CD14-positive monocyte (primary cell): ENCODE measurements at regions not wholly inside any gene's neighbourhood (a gene's known extent, or its start where the extent isn't known, plus 50 kb on each side); places are given as distances from the start of the nearest gene placed in this dataset.

Experiments used
- DNase-seq, 3 donors: peaks; one replicate each; pipeline ENCODE4 v3.0.0-alpha.2; 2011 to 2022
- H2AFZ ChIP-seq: 2 replicates; pipeline ENCODE4 v1.6.0; 2012; ENCODE audit warnings: mild to moderate bottlenecking, low read depth, low read length, inconsistent platforms; ENCODE audit not compliant: insufficient read depth, poor library complexity, severe bottlenecking
- H3K27ac ChIP-seq, 2 donors: 1 replicate in 1 of 2; 2 replicates in 1 of 2; pipeline ENCODE4 v1.5.1; 2012 to 2013; ENCODE audit warnings: low read length in 2 of 2, control low read depth in 1 of 2, inconsistent platforms in 1 of 2, low read depth in 1 of 2, mild to moderate bottlenecking in 1 of 2
- H3K27me3 ChIP-seq, 2 donors: one replicate each; pipeline versions ENCODE4 v1.6.0 to v1.6.1; 2011 to 2013; ENCODE audit warnings: low read length in 2 of 2; ENCODE audit not compliant: control insufficient read depth in 2 of 2, insufficient read depth in 2 of 2
- H3K36me3 ChIP-seq, 2 donors: replicated peaks in 1 of 2; 1 replicate in 1 of 2; 2 replicates in 1 of 2; pipeline versions ENCODE4 v1.5.1 to v1.6.1; 2012 to 2013; ENCODE audit warnings: low read length in 2 of 2, control low read depth in 1 of 2, inconsistent platforms in 1 of 2, mild to moderate bottlenecking in 1 of 2; ENCODE audit not compliant: insufficient read depth in 2 of 2, control insufficient read depth in 1 of 2
- H3K4me1 ChIP-seq, 2 donors: 1 replicate in 1 of 2; 2 replicates in 1 of 2; pipeline versions ENCODE4 v1.5.1 to v1.6.1; 2012 to 2013; ENCODE audit warnings: low read length in 2 of 2, control low read depth in 1 of 2, inconsistent platforms in 1 of 2, mild to moderate bottlenecking in 1 of 2, moderate library complexity in 1 of 2; ENCODE audit not compliant: insufficient read depth in 2 of 2, control insufficient read depth in 1 of 2
- H3K4me2 ChIP-seq: replicated peaks from 2 replicates; pipeline ENCODE3; 2012; ENCODE audit warnings: low read length, moderate library complexity, mild to moderate bottlenecking; ENCODE audit not compliant: poor library complexity, severe bottlenecking; ENCODE audit errors: extremely low read depth
- H3K4me3 ChIP-seq, 3 experiments: fragments of 200-600 bp in 1 of 3; sonication (generic) in 1 of 3; replicated peaks in 1 of 3; 1 replicate in 2 of 3; 2 replicates in 1 of 3; pipeline ENCODE4 v1.5.1; 2011 to 2013; ENCODE audit warnings: low read length in 3 of 3, mild to moderate bottlenecking in 3 of 3, control low read depth in 2 of 3, low read depth in 2 of 3, inconsistent platforms in 1 of 3, moderate library complexity in 1 of 3
- H3K79me2 ChIP-seq: 2 replicates; pipeline ENCODE4 v1.6.0; 2012; ENCODE audit warnings: mild to moderate bottlenecking, control low read depth, inconsistent platforms, low read length, moderate library complexity; ENCODE audit not compliant: insufficient read depth
- H3K9ac ChIP-seq: 2 replicates; pipeline ENCODE4 v1.6.0; 2017; ENCODE audit warnings: low read length, mild to moderate bottlenecking; ENCODE audit not compliant: insufficient read depth, poor library complexity, severe bottlenecking
- H3K9me3 ChIP-seq, 2 donors: replicated peaks in 1 of 2; 1 replicate in 1 of 2; 2 replicates in 1 of 2; pipeline versions ENCODE4 v1.5.1 to v1.6.1; 2012 to 2013; ENCODE audit warnings: low read length in 2 of 2, control low read depth in 1 of 2; ENCODE audit not compliant: control insufficient read depth in 1 of 2, insufficient read depth in 1 of 2
- H4K20me1 ChIP-seq: 2 replicates; pipeline ENCODE4 v1.6.0; 2012; ENCODE audit warnings: mild to moderate bottlenecking, low read length, control low read depth, moderate library complexity; ENCODE audit not compliant: insufficient read depth
- H3K27ac Mint-ChIP-seq, 7 donors: one replicate each; pipeline ENCODE4 v1.8.0; 2020; ENCODE audit warnings: mild to moderate bottlenecking in 7 of 7, mixed read lengths in 7 of 7, moderate library complexity in 6 of 7, inconsistent platforms in 2 of 7
- H3K27me3 Mint-ChIP-seq, 3 donors: one replicate each; pipeline ENCODE4 v1.8.0; 2021 to 2022; ENCODE audit warnings: low read depth in 3 of 3, mild to moderate bottlenecking in 3 of 3, mixed read lengths in 3 of 3, moderate library complexity in 3 of 3, inconsistent platforms in 1 of 3
- H3K36me3 Mint-ChIP-seq, 2 donors: one replicate each; pipeline ENCODE4 v1.8.0; 2020; ENCODE audit warnings: mixed read lengths in 2 of 2, inconsistent platforms in 1 of 2, mild to moderate bottlenecking in 1 of 2
- H3K4me1 Mint-ChIP-seq: one replicate; pipeline ENCODE4 v1.8.0; 2020; ENCODE audit warnings: mild to moderate bottlenecking, mixed read lengths
- H3K4me3 Mint-ChIP-seq, 2 donors: one replicate each; pipeline ENCODE4 v1.8.0; 2020; ENCODE audit warnings: mild to moderate bottlenecking in 2 of 2, mixed read lengths in 2 of 2, moderate library complexity in 1 of 2
- H3K9me3 Mint-ChIP-seq, 7 donors: one replicate each; pipeline ENCODE4 v1.8.0; 2020 to 2022; ENCODE audit warnings: mixed read lengths in 7 of 7, mild to moderate bottlenecking in 6 of 7, moderate library complexity in 6 of 7, inconsistent platforms in 2 of 7
- CTCF ChIP-seq: fragments of 200-600 bp; IDR thresholded peaks from one replicate; pipeline ENCODE4 v1.8.0; 2022; ENCODE audit warnings: antibody characterized with exemption, mild to moderate bottlenecking
- WGBS: methylation state at CpG from one replicate; pipeline ENCODE4 v1.1.5; 2013; ENCODE audit warnings: missing lambda C conversion rate; ENCODE audit not compliant: insufficient coverage; 5-methylcytosine and 5-hydroxymethylcytosine counted together
- intact Hi-C, 2 donors: fragments of 100-400 bp; cut with micrococcal nuclease; formaldehyde crosslinking; loops; one replicate each; pipeline versions ENCODE4 v1.15.0 to v1.15.1; 2023

DNA sequence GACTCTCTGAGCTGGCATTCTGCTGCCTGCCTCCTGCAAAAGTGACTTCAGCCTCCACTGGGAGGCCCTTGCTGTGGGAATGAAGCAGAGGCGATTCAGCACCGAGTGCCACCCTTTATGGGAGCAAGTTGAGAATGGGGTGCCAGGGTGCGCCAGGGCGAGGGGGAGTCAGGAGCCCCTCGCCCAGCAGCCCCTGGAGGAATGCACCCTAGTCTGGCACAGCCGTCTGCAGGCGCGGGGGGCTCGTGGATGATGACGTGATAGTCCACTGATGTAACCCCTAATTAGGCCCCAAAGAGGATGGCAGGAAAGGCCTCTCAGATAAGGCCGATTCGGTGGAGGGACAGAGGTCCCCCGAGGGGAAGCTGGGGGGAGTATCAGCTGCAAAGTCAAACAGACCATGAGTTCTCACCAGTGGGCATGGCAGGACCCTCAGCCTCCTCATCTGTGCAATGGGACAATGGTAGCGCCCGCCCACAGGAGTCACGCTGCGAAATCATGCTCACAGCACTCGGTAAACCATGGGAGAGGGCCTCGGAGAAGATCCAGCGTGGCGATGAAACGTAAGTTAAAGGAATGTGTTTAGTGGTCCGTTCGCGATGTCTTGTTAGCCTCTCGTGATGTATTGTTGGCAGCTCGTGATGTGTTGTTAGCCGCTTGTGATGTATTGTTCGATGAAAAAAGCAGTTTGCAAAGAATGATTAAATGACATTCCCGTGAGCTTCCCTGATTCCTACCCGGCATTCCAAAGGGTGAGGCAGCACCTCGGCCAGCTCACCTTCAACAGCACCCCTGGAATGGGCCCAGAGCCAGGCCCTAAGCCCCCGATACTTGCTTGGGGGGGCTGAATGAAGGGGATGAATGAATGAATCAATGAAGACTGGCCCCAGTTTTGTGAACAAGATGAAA is 49.7 kb upstream of the NOTCH1 start:
- H3K27ac ChIP-seq = no peak overlapping the region
- no peaks in the 10 kb centered on the region for H4K20me1 ChIP-seq
- H3K27me3 ChIP-seq = peaks cover 0 to 3% of the 10 kb centered on the region in 2 donors
- H2AFZ ChIP-seq = no peak overlapping the region
- H3K27ac Mint-ChIP-seq = peak overlapping the region in 2 of 7 donors; percentile 37 to 64
- peaks cover 5 to 26% (median 9%) of the 10 kb centered on the region in 3 donors for H3K27me3 Mint-ChIP-seq
- H3K4me3 Mint-ChIP-seq = peak overlapping the region in 1 of 2 donors; percentile 53
- no peak for TF ChIP-seq CTCF
- 86% methylated on average over 27 of the region's 33 CpGs for WGBS
- H3K4me3 ChIP-seq = no peak overlapping the region
- peak overlapping the region; percentile 8 for H3K4me2 ChIP-seq
- H3K4me1 Mint-ChIP-seq = peaks cover 21% of the 10 kb centered on the region
- H3K9me3 ChIP-seq = peaks cover 0 to 5% of the 10 kb centered on the region in 2 donors
- H3K9me3 Mint-ChIP-seq = peaks cover 0 to 6% (median 3%) of the 10 kb centered on the region in 7 donors
- DNase-seq = no peak
- no peaks in the 10 kb centered on the region for H3K79me2 ChIP-seq
- no peaks in the 10 kb centered on the region for H3K36me3 ChIP-seq
- intact Hi-C loops = no loop called here
- H3K4me1 ChIP-seq = peaks cover 16 to 19% of the 10 kb centered on the region in 2 donors
- no peaks in the 10 kb centered on the region for H3K36me3 Mint-ChIP-seq
- no peak overlapping the region for H3K9ac ChIP-seq
